SHP77 treated with DMSO at 0.1 percent for 48 hours (cell line): ENCODE measurements at regions not wholly inside any gene's neighbourhood (a gene's known extent, or its start where the extent isn't known, plus 50 kb on each side); places are given as distances from the start of the nearest gene placed in this dataset.

ENCODE experiments used
- DNase-seq: peaks from one replicate; lab custom pipeline; 2025; lab: John Stamatoyannopoulos, UW

DNA sequence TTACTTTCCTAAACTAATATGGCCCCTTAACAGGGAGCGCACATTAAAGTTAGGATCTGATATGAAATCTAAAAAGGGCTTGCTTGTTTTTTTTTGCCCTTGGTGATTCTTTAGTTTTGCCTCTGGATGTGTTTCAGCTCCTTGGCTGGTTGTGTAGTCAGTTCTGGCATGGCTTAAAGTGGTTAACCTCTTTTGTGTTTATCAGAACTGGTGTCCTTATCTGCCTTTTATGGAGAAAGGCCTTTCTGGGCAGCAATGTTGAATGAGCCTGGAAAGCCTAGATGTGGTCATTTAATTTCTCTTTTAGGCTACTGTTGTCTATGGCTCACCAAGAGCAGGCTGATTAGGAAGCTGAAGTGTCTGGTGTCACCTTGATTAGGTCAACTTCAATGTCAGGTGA lies 254.5 kb upstream of the ROPN1 start:
- DNase-seq: no peak

DNA sequence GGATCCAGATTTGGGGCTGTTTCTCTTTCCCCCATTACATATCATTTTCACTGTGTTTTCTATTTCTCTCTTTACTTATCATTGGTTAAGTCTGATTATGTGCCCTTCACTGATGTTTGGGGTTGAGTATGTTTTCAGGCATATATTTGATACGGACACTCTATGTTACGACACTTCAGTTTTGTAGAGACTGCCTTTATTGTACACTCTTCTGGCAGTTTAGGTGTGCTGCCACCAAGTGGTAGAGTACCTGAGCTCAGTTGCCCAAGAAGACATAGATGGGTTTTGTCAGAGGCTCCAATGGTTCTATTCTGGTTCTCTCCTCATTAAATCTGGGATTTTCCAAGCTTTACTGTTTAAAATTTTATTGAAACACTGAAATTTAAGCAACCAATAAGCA lies 255.0 kb upstream of the ROPN1 start:
- peak; percentile 12 for DNase-seq

DNA sequence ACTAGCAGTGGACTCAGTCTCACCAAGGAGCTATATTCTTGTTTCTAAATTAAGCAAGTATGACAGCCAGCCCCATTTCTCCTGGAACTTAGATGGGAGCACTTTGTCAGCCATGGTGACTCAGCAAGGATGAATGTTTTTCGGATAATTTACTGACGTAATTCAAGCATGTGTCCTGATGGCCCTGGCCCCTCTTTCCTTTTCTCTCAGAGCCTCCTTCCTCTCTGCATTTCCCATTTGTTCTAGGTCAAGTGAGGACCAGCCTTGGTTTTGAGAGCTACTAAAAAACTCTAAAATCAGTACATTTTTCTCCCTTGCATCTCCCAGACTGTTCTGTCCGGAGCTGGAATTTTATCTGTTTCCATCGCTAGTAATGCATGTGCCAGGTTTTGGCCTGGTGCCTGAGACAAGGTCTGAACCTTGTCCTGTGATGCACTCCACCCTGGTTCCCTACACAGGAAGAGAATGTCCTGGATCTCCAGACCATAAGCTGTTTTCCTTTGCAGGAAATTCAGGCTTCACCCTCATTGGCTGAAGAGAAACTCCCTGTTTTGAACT lies 256.6 kb upstream of the ROPN1 start:
- no peak for DNase-seq

DNA sequence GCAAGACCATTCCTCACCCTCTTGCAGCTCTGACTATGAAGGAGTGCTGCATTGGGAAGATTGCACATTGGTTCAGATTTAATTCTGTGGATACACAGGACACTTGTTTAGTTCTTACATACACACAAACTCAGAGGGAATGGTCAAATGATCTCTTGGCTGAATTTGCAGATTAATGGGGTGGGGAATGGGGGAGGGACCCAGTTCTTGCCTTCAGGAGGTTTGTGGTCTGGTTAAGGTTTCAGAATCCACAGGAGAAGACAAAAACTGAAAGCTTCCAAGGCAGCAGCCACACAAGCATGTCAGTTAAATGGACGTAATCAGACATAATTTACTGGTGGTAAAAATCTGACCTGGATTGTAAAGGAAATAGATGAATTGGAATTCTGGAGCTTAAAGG lies 257.1 kb upstream of the ROPN1 start:
- DNase-seq: no peak

DNA sequence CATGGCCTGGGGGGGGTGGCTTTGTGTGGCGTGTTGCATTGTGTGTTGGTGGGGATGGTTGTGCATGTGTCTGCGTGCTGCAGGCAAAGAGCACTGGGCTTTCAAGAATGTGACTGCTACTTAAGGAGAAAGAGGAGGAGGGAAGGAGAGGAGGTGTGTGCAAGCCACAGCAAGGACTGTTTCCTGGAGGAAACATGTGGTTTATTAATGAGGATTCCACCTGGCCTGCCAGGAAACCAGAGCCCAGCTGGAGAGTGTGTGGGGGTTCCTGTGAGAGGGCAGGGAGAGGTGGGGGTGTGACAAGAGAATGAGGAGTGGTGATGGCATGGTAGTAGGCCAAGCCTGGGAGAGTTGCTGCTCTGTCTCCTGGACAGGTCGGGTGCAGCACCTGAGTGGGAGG lies 258.1 kb upstream of the ROPN1 start:
- no peak for DNase-seq

DNA sequence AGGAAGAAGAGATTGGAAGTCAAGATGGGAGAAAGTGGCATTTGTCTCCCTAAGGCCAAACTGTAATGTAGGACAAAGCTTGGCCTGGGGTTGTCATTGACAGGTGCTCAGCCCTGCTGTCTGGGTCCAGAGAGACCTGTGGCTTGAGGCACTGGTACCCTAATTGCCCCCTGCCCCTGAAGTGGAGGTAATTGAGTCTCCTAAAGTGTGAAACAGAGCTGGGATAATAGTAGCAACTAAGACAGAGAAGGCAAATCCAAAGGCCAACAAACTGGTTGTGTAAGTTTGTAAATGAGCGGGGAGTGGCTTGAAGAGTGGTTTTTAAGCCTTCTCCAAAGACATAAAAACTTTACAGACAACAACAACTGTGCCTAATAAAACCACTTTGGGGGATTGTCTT lies 264.2 kb upstream of the ROPN1 start:
- no peak for DNase-seq

DNA sequence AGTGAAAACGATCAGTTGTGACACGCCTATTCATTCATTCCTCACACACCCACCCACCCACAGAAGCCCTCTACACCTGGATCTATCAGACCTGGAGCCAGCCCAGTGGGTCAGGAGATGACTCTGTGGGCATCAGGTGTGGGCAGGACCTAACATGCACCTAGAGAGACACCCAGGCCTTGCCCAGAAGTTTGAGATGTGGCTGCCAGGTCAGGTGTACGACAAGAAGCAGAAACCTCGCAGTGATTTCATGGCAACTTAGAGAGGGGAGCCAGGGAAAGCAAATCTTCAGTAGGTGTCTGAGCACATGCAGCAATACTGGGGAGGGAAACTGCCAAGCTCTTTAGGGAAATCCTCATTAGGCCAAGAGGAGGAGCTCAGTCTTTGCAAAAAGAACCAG lies 264.7 kb upstream of the ROPN1 start:
- no peak for DNase-seq

DNA sequence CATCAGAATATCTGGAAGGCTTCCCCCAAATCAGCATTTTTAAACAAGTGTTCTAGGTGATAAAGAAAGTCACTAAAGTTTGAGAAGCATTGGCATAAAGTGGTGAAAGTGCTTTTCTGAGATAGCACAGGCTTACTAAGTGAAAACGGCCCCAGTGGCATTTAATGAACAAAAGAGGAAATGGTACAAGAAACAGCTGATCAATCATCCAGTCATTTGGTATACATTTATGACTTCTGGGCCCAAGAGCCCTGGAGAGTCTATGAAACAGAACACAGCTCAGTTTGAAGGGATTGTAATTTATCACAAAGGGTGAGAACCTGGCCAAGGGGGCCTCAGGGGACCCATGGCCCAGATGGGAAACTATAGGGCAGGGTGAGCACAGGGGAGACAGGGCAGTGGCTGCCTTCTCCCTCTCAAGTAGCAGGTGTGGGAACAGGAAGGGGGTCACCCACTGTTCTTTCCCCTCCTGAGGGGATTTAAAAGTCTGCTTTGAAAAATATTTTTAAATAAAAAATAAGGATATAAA lies 265.5 kb upstream of the ROPN1 start:
- no peak for DNase-seq

DNA sequence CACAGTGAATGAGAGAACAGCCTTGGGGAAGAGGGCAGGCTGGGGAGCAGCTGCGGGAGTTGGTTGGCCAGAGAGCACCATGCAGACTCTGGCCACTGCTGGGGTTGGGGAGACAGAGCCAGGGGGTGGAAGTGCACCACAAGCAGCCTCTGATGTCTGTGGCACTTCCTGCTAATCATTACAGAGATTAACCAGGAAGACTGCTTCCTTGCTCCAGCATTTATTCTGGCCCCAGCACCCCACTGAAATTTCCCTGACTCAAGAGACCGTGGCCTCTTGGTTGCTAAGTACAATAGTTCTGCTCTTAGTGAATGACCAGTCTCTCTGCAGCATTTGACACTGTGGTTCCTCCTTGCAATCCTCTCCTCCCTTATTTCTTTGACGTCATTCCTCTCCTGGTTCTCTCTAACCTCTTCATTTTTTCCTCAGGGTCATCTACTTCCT lies 266.2 kb upstream of the ROPN1 start:
- no peak for DNase-seq

DNA sequence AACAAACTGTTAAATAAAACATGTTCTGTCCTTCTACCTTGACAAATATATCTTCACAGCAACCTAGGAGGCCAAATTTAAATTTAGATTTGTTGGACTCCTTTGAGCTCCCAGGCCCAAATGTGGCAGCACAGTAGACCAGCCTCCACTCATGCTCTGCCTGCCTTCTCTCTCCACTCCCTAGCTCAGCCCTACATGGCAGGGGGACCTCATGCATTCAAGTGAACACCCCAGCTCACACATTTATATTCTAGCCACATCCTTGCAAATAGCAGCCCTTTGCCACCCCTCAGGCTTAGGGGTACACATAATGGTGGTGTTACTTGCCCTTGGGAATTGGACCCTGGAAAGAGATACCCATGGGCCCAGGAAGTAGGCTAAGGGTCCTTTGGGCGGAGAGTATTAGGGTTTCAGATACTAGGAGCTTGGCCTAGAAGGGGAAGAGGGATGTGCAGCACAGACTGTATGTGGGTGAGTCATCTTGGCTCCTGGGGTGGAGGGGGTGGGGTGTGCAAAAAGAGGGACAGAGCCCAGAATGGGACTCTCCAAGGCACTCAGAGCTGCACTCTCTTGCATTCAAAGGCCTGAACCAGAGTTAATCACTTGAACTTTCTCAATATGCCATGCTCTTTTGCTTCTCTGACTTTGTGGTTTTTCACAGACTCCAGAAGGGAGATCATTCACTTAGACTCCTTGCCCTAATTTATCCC lies 268.4 kb upstream of the ROPN1 start:
- DNase-seq: no peak

DNA sequence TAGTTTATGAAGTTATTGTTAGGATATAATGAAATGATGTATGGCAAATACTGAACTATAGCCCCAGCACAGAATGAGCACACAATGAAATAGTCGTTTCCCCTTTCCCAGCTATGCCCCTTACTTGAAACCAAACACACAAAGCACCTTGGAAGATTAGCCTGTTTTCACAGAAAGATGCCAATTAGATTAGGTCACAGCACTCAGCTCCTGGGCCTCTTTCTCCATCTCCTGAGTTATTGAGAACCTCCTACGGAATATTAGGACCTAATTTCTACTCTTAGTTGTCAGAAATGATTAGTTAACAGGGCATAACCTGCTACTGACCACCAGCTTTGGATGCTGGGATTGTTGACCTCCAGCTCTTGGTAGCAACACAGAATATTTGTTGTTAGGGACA lies 269.4 kb upstream of the ROPN1 start:
- no peak for DNase-seq

DNA sequence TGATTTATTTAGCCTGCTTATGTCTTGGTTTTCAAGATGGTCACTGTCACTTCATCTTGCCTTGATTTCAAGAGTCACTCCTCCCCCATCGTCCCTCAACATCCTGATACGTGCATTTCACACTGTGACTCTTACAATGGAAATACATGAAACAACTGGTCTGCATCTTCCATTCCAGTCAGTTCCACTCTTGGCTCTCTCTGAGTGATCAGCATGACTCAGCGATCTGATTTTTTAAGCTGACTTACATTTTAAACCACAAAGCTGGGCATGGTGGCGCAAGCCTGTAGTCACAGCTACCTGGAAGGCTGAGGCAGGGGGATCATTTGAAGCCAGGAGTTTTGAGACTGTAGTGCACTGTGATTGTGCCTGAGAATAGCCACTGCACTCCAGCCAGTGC lies 271.2 kb upstream of the ROPN1 start:
- DNase-seq: no peak

DNA sequence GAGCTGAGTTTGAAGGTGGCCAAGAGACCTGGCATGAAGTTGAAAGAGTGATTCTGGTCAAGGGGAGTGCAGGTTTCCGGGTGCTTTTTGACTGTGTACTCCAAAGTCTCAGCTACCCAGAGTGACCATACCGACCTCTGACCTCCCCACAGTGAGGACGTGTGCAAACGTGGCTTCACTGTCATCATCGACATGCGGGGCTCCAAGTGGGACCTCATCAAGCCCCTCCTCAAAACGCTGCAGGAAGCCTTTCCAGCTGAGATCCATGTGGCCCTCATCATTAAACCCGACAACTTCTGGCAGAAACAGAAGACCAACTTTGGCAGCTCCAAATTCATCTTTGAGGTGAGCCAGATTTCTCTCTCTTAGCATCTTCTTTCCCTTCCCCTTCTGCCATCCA lies 272.4 kb upstream of the ROPN1 start:
- DNase-seq: no peak

DNA sequence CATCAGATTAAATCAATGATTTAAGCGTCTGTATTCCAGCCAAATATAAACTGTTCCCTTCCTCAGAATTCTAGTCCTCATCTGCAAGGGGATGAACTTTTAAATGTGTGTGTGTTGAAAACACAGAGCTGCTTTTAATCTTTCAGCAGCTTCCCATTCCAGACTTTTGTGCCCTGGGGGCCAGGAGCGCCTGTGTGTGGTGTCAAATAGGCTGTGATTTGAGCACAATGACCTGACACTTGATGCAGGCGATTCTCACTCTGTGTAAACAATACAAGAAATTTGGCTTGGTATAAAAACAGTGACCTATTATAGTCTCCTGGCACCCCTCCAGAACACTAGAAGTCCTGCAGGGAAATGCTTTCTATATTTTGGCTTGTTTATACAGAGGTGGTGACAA lies 274.6 kb upstream of the ROPN1 start:
- peak; percentile 6 for DNase-seq

DNA sequence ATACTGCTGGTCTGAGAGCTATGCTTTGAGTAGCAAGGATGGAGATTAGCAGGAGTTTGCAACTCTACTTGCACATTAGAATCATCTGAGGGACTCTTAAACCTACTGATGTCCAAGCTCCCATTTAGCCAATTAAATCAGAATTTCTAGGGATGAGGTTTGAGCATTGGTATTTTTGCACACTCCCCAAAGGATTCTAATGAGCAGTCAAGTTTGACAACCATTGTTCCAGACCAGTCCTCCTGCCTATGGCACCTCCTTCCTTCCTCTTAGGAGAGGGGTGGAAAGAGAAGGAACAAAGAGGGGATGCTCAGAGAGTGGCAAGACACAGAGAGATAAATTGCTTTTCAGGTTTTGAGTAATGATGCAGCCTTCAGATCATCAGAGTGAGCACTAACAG lies 275.5 kb upstream of the ROPN1 start:
- DNase-seq: no peak

DNA sequence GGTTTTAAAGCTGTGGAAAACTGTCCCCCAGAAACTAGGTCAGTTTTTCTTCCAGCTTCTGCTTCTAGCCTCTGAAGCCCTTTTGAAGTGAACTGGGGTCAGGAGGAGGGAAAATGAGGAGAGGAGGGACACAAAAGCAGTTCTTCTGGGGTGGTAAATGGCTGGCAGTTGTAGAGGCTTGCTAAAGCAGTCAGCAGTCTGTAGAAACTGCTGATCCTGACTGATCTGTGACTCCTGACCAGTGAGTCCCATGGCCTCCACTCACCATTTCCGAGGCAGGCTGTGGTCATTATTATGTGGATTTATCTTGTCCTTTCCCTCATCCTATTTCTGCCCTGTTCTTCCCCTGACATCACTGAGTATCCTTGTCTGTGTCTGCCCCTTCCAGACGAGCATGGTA lies 276.4 kb upstream of the ROPN1 start:
- DNase-seq: no peak

DNA sequence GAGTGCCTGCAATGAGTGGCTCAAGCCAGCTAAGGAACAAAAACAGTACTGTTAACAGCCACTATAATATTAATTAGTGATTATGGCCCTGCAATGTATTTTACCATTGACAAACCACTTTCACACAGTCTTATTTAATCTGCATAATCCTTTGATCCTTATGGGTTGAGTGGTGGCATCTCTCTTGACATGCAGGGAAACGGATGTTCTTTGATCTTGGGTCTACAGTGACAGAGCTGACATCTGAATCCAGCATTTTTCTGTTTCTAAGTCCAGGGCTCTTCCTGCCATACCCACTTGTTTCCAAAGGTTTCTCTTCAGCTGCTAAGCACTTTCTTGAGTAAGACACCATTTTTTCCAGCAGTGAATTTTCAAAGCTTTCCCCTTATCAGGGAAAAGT lies 277.7 kb upstream of the ROPN1 start:
- no peak for DNase-seq

DNA sequence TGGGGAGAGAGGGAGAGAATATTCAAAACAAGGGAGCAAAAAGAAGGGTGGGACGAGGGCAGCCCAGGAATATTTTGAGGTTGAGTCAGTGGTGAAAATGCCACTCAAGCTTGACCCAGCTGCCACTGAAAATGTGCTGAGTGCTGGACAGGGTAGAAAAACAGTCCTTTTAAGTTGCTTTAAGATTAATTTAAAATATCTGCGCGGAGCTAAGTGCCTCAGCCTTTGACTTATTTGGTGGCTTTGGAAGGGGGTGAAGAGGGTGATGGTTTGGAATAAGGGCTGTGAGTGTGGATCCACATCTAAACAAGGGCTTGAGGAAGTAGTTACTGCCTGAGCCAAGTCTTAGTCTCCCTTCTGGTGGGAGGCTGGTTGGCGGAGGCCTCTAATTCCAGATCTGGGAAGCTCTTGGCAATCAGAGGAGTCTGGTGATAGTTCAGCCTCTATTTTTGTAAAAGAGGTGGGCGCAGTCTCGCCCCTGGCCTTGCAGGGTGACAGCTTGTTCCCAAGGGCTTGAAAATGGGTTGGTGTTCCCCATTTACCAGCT lies 280.8 kb upstream of the ROPN1 start:
- no peak for DNase-seq

DNA sequence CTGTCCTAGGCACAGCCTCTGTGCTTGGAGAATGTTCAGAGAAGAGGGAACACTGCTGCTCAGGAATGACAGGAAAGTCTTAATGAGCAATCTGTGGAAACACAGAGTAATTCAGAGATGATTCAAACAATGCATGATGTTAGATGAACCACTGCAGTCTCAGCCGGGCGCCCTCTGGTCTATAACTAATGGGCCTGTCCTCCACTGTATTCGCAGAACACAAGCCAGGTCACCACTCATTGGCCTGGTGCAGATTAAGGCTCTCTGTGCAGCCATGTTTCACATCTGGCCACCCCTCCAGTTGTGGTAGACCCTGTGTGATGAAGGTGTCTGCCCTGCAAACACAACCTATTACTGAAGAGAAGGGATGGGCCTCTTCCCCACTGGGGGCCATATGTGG lies 281.7 kb upstream of the ROPN1 start:
- no peak for DNase-seq

DNA sequence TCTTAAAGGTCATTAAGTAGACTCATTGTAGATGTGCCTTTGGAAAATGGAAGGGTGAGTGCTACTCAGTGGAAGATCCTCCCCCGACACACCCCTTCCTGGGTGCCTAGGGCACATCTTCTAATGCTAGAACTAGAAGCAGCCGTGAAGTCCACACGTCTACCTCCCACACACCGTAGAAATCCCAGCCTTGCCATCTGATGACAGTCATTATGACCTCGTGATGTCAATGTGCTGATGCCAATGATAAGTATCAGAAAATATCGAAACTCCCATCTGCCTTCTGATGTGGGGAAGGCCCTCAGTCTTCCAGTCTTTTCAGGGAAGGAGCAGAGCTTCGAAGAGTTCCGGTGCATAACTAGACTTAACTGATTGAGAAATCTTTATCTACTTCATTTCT lies 282.1 kb upstream of the ROPN1 start:
- no peak for DNase-seq

DNA sequence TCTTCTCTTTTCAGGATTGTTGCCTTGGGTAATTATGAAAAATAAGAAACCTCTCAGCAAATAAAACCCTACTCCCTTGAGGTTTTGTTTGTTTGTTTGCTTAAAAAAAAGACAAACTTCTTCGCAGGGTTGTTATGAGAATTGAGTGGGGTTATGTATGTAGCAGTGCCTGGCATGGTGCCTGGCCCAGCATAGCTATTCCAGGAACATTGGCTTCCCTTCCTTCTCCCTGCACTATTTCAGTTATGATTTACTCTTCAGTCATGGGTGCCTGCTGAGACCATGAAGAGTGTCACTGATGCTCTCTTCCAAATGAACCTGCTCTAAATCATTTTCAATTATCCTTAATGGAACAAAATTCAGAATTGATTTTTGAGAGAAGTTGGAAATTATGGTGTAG lies 283.5 kb upstream of the ROPN1 start:
- no peak for DNase-seq

DNA sequence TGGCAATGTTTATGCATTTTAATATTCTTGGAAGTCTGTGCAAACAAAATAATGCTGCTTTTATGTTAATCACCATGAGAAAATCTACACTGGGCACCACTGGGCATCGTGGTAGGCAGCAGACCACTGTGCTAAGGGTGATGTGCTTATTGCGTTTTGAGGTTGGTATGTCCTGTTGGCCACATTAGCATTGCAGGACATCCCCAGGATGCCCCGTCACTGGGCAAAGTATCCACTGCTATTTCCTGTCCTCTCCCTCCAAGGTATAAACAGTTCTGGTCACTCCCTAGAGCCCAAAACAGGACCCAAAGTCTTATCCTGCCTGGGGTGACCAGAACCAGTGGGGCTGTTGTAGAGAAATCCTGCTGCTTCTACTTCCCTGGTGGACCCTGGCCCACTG lies 284.2 kb upstream of the ROPN1 start:
- DNase-seq: no peak

DNA sequence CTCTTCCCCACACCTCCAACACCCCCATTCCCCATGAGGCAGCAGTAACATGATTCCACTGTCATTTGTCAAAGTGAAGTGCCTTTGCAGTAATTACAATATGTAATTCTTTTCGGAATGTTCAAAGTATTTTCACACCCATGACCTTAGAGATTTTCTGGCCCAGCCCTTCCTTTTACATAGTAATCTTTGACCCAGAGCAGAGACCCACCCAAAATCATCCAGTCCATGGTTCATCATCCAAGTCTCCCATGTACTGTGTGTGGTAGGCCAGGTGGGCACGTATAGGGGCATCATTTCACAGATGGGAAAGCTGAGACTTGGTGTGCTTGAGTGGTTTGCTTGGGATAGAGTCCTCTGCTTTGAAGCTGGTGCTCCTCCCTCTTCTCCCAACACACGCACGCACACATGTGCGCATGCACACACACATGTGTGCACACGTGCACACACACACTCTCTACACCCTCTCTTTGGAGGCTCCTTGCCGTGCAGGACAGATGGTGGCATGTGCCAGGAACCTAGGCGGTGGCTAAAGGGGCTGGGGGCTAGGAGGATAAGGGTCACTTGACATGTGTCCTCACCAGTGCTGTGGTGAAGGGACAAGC lies 284.7 kb upstream of the ROPN1 start:
- DNase-seq: no peak
